Fibroblast of mammary gland (primary cell): ENCODE measurements at regions not wholly inside any gene's neighbourhood (a gene's known extent, or its start where the extent isn't known, plus 50 kb on each side); places are given as distances from the start of the nearest gene placed in this dataset.

Experiments
- DNase-seq: peaks from one replicate; pipeline ENCODE4 v3.0.0-alpha.2; 2010; ENCODE audit warnings: low read depth
- H3K4me3 ChIP-seq: 2 replicates; pipeline ENCODE4 v1.5.1; 2011; ENCODE audit warnings: low read depth, mild to moderate bottlenecking, low read length, moderate library complexity; ENCODE audit not compliant: control insufficient read depth
- CTCF ChIP-seq: conservative IDR thresholded peaks from 2 replicates; pipeline ENCODE4 v1.5.1; 2011; ENCODE audit warnings: low read depth, low read length, inconsistent platforms; ENCODE audit not compliant: control insufficient read depth, insufficient read depth

GRCh38 chr22:49028111-49028510, 799.6 kb downstream of the BRD1 start:
- TF ChIP-seq CTCF: no peak
- no peak overlapping the region for H3K4me3 ChIP-seq
- no peak for DNase-seq

GRCh38 chr22:49027368-49027670, 800.4 kb downstream of the BRD1 start:
- DNase-seq: no peak
- no peak for TF ChIP-seq CTCF
- H3K4me3 ChIP-seq: no peak overlapping the region

GRCh38 chr22:49026494-49027367, 800.9 kb downstream of the BRD1 start:
- H3K4me3 ChIP-seq: no peak overlapping the region
- TF ChIP-seq CTCF: no peak
- no peak for DNase-seq

GRCh38 chr22:49025791-49026493, 801.7 kb downstream of the BRD1 start:
- no peak overlapping the region for H3K4me3 ChIP-seq
- no peak for DNase-seq
- no peak for TF ChIP-seq CTCF

GRCh38 chr22:49024775-49025440, 802.8 kb downstream of the BRD1 start:
- no peak for TF ChIP-seq CTCF
- no peak for DNase-seq
- H3K4me3 ChIP-seq: no peak overlapping the region

GRCh38 chr22:49023879-49024774, 803.5 kb downstream of the BRD1 start:
- no peak for TF ChIP-seq CTCF
- no peak for DNase-seq
- no peak overlapping the region for H3K4me3 ChIP-seq
